NCI-H774 (cell line): ENCODE measurements at regions not wholly inside any gene's neighbourhood (a gene's known extent, or its start where the extent isn't known, plus 50 kb on each side); places are given as distances from the start of the nearest gene placed in this dataset.
"Not testable (repeated sequence)": the region's sequence is repeated elsewhere in the genome, so short reads cannot be mapped to it uniquely, and the experiment has no call there.

Experiments
- DNase-seq: peaks from one replicate; lab custom pipeline; 2025; lab: John Stamatoyannopoulos, UW

DNA sequence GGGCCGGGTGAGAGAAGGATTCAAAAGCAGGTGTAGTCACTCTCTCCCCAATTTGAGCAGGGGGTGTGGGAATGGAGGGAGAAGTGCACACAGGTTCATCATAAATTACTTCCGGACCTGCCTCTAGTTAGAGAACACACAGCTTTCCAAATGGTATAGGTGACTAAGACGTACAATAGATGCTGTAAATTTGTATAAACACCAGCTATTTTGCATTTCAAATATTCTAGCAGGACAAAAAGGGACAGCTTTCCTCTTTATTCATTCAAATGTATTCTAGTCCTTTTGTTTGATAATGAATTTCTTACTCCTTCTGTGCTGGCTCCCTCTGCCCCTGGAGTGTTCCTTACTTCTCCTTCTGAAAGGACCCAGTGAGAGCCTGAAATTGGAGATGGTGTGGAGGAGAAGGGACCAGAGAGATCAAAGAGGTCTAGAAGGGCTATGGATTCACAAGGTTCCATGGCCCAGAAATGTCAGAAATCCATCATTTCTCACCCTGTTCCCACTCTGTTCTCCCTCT is 53.2 kb upstream of the SH3BP4 start:
- no peak for DNase-seq

DNA sequence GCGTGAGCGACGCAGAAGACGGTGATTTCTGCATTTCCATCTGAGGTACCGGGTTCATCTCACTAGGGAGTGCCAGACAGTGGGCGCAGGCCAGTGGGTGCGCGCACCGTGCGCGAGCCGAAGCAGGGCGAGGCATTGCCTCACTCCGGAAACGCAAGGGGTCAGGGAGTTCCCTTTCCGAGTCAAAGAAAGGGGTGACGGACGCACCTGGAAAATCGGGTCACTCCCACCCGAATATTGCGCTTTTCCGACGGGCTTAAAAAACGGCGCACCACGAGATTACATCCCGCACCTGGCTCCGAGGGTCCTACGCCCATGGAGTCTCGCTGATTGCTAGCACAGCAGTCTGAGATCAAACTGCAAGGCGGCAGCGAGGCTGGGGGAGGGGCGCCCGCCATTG is 63.4 kb upstream of the SH3BP4 start:
- not testable (repeated sequence) for DNase-seq

DNA sequence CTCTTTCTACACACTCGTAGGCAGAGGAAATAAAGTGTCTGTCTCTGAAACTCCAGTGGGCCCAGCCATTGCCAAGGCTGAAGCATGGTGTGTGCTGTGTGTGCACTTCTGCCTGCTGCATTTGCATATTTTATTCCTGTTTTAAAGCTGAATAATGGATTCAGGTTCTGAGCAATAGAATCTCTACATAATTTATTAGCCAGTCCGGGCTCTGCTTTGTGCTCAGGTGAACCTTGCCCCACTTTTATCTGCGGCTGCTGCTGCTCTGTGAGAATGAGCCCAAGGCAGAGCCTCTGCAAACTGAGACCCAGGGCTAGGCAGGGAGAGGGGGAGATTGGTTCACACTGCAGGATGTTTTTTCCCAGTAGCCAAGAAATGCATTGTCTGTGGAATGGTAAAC is 64.6 kb upstream of the SH3BP4 start:
- DNase-seq, result no peak

DNA sequence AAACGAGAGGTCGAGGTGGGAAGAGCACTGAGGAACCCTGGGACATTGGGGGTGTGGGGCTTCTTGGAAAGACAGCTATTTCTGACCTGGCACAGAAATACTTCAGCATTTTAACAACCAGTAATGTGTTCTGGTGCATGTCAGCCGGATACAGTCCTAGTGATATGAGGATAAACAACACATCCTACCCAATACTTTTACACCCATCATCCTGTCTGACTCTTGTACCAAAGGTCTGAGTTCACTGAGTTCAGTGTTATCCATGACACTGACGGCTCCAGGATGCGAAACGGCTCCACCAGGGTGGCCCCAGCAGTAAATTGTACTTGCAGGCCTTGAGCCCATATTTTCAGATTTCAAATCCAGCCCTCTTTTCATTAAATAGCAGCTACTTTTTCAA is 65.9 kb upstream of the SH3BP4 start:
- no peak for DNase-seq

DNA sequence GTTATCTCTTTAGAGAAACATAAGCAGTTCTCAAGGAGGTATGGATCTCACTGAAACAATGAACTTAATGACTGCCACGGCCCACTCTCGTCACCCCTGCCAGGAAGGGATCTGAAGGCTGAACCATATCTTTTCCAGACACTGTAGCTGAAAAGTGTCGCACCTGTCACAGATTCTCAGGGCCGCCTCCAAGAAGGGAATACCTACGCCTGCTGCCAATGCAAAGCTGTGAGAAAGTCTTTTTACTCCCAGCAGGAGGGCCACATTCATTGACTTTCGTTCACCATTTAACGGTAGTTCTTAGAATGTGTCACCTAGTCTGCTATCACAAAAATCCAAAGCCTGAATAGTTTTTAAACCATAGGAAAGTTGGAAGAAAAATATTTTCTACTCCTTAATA is 66.7 kb upstream of the SH3BP4 start:
- no peak for DNase-seq

DNA sequence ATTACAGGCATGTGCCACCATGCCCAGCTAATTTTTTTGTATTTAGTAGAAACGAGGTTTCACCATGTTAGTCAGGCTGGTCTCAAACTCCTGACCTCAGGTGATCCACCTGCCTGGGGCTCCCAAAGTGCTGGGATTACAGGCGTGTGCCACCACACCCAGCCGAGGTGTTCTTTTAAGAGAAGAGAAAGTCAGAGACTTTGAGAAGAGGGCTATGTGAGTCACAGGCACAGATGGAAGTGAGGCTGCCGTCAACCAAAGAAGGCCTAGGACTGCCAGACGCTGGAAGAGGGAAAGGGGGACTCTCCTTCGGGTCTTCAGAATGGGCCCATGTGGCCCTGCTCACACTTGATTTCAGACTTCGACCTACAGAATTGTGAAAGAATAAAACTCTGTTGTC is 67.2 kb upstream of the SH3BP4 start:
- no peak for DNase-seq

DNA sequence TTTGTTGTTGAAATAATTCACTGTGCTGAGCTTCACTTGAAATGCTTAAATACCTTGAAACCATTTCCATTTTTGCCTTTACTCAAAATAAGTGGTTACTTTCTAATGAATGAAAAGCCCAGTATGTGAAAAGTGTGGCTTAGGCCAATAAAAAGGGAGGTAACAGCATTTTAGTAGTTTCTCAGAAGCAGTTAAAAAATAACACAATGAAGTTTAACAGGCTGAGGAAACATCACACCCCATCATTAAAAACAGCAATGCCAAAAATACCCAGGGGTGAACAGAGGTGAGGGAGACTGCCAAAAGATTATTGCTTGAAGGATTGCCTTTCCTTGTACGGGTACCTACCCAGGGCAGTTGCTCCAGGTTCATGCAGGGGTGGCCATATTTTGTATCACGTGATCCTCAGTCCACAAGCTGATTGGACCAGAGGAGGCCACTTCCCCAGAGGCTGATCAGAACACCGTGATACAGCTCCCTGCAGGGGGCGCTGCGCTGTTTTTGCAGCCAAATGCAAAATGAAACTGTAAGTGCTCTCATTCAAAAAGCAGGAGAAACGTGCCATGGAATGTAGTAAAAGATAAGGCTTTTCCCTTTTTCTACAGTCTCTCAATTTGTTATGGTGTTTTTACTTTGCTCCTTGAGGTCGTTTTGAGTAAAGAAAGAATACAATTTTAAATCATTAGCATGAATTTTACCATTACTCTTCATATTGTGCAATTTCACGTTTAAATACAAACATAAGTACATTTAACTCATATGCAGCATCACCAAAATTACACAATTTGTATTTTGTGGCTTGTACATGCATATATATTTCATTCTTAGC is 70.2 kb upstream of the SH3BP4 start:
- DNase-seq, result peak; percentile 22

DNA sequence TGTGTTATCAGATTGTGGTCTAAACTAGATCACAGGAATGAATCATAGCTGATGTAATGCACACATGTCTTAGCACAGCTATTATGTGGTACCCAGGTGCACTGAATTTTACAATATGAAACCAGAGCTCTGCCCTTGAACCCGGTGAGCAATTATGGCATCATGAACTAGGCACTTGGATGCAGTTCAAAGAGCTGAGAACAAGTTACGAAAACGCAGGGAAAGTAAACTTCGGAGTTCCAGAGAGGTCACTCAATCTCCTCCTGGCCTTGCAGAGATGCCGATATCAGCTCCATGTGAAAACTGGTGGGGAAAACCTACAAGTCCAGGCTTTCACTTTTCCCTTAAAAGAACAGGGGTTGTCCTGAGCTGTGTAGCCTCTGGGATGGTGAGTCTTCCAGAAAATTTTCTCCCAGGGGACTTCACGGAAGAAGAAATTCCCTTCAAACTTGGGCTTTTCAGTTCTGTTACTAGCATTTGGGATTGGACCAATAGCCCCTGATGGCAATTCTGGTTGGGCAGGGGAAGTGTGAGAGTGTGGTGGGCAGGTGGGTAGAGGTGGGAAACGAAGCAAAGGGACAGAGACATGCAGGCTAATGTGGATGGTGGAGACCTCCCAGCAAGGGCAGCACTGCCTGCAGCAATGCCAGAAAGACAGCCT is 71.1 kb upstream of the SH3BP4 start:
- no peak for DNase-seq

DNA sequence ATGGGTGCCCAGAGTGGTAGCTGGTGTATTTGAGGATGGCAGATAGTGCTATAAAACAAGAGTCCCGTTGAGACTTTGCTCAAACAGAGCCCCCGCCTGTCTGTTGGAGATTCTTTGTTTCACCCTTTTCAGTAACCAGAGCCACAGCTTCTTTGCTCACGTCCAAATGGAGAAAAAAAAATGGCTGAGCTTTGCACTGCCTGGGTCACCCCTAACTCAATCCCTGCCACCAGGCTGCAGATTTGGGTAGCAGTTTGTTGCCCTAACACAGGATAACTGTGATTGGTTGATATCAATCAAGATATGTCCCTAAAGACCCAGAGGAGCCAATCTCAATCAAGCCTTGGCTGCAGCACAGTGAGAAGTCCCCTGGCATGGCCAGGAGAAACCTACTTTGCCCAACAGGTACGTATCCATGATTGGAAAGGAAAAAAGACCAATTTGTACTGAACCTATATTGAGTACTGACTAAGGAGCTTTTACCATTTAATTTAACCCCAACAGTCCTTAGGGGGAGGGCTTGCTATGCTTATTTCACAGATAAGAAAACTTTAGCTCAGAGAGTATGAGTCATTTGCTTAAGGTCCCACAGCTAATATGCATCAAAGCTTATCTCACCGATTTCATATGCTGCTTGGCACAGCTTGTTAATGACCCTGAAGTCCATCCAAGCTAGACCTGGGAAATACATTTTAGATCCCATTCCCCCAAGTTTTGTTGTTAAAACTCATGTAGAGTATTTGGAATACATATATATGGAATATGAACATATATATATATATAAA is 72.0 kb upstream of the SH3BP4 start:
- DNase-seq, result no peak

DNA sequence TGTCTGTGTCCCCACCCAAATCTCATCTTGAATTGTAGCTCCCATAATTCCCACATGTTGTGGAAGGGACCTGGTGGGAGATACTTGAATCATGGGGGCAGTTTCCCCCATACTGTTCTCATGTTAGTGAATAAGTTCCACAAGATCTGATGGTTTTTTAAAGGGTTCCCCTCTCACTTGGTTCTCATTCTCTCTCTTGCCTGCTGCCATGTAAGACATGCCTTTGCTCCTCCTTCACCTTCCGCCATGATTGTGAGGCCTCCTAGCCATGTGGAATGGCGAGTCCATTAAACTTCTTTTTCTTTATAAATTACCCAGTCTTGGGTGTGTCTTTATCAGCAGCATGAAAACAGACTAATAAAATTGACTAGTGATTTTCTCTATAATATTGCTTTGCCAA is 75.2 kb upstream of the SH3BP4 start:
- DNase-seq, result not testable (repeated sequence)

DNA sequence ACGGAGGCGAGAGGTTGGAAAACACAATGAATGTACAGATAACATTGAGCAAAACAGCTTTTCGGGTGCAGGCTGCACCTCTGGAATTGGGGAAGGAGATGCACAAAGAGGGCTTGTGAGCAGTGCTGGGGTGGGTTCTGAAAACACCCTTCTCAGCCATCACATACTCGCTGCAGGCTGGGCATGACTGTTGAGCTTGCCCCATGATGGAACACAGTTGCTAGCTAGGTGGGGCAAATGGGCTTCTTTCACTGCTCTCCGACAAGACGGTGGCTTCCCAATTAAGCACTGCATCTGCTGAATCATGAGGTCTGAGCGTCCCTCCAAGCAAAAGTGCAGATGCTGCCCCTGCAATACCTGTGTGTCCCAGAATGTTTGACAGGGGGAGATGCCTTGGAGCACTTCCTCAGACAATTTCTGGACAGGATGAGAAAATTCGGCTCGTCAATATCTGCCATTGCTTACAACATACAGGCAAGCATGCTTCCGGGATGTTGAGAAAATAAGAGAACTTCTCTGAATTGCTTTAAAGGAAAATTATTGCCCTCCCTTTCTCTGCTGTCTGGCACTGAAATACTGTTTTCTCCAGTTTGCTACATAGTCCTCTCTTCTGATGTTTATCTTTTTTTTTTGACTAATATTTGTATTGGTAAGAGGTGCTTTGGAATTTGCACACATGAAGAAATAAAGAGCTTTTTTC is 77.3 kb upstream of the SH3BP4 start:
- no peak for DNase-seq

DNA sequence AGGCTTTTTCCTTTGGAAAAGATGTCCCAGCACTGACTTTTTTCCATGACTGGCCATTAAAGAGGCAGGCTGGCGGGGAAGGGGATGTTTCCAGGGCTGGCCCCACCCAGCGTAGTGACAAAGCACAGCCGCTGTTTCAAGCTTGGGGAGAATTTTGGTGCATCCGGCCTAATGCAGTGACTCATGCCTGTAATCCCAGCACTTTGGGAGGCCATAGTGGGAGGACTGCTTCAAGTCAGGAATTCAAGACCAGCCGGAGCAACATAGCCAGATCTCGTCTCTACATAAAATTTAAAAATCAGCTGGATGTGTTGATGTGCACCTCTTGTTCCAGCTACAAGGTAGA is 78.0 kb upstream of the SH3BP4 start:
- no peak for DNase-seq

DNA sequence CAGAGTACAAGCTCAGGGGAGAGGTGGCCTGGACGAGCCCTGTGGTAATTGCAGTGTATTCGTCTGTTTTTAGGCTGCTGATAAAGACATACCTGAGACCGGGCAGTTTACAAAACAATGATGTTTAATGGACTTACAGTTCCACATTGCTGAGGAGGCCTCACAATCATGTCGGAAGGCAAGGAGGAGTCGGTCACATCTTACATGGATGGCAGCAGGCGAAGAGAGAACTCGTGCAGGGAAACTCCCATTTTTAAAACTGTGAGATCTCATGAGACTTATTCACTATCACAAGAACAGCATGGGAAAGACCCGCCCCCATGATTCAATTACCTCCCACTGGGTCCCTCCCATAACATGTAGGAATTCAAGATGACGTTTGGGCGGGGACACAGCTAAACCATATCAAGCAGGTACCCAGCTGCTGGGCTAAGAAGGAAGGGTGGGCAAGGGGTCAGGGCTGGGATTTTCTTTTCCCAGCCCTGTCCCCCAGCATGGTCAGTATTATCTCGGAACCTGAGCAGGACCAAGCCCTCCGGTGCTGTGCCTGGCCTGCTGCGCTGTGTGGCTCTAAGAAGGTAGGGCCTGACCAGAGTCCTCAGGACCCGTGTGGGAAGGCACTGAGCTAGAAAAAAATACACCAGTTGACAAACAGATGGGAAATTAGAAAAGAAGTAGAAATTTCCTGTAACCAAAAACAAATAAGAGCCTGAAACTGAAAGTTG is 78.6 kb upstream of the SH3BP4 start:
- DNase-seq, result no peak

DNA sequence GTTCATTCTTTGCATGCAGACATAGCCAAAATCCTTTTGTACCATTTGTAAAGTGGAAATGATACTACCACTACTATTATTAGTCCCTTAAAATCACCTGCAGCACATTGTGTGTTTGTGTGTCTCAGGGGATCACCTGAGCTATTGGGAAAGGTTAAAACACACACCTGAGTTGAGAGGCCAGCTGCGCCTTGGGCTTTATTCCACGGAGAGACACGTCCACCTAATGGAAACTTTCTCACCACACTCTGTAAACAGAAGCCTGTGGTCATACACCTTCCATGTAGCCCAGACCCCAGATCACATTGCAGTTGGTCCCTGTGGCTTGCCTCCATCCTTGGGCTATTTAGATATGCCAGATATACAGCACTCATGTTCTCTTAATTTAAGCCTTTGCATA is 81.8 kb upstream of the SH3BP4 start:
- DNase-seq, result no peak

DNA sequence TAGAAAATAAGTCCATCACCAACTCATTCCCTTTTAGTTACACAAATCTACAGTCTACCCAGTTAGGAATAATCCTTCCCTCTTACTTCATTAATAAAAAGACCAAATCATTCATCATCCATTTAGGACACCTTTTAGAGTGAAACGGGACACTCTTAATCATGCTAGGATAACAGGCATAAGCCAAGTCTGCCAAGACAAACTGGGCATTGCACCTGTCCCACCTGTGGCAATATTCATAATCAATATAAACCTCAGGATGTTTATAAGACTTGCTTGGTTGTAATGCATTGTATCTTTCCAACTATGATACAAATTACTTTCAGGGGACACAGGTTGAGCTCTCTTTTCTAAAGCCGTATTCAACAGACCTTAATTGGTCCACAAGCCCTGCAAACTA is 82.7 kb upstream of the SH3BP4 start:
- DNase-seq, result no peak

DNA sequence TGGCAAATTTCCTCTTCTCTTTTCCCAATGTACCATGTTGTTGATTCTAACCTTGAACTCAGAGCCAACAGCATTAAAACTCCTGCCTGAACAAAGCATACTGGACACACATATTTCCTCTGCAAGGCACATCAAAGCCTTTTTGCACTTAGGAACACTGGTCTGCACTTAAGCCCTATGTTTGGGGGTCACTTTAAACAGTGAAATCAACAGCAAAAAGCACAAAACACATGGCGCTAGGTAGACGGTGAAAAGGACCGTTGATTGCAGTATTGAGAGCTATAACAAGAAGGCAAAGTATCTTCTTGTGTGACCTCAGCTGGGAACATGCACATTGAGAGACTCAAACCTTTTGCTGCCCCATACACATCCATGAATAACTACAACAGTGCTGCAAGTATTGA is 83.9 kb upstream of the SH3BP4 start:
- no peak for DNase-seq

DNA sequence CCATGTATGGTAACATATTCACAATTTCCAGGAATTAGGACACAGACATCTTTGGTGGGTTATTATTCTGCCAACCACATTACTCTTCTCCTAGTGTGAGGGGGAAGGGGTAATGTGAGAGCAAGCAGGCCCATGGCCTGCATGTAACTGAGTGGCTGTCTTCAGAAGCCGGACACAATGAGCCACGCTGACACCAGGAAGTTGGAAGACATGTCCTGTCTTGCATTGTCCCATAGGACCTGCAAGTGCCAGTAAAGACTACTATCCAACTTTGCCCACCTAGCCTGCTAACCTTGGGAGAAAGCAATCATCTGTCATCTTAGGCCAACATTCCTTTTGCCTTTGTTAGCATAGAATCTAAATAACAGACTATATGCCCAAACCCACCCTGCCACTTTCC is 86.2 kb upstream of the SH3BP4 start:
- DNase-seq, result no peak

DNA sequence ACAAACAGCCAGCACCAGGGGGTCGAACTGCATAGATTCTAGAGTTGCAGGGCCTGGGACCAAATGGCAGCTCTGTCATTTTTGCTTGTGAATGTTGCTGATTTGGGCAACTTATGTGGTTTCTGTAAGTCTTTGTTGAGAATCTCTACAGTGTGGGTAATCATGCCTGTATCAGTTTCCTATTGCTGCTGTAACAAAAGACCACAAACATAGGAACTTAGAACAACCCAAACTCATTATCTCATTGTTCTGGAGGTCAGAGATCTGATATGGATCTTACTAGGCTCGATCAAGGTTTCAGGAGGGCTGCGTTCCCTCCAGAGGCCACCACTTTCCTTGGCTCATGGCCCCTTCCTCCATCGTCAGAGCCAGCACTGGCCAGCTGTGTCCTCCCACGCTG is 86.8 kb upstream of the SH3BP4 start:
- no peak for DNase-seq

DNA sequence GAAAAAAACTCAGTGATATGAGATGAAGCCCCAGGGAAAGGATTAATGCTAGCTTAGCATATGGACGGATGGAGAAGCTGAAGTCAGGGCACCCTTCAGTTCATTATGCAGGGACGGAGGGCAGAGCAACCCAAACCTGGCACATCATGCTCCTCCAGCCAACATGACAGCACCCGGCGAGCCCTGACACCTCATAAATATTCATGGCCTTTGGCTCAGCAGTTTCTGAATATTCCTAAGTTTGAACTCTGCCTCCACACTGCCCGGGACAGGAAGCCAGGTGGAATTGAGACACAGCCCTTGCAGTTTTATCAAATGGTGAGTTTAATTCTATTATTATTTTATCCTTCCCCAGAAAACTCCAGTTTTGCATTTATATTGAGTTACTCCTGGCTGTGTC is 87.3 kb upstream of the SH3BP4 start:
- DNase-seq, result no peak

DNA sequence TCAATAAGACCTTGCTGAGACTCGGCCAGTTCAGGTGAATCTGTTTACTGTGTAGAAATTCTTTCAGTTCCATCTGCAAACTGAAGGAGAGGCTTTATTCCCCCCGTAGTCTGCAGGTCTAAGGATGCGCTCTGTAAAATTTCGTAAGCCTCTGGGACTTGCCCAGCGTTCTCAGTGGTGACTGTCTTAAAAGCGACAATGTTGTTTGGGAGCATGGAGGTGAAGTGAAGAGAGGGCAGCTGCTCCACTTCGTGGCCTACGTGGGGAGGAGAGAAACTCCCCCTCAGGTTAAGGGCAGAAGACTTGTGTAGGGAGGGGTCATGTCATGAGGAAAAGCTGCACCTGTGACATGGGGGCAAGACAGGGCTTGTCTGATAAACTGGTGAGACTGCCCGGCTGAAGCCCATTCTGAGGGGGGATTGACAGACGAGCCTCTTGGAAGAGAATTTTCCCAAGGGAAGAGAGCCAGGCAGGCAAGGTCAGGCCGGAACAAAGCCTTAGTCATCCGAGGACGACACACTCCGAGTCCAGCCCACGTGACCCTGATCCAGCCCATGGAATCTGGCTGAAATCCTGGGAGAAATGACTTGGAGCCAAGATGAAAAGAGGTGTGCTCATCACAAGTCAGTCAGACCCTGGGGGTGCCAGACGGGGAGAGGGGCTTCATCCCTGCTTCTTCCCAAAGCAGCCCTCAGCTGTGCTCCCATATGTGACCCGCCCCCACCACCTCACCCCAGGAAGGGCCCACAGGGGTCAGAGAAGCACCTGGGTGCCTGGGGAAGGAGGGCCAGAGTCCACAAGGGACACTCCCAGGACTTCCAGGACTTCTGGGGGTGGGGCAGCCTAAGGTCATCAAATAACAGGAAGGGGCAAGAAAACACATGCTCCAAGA is 88.5 kb upstream of the SH3BP4 start:
- DNase-seq, result no peak
